Vagina (tissue), 2 donors: ENCODE measurements at regions not wholly inside any gene's neighbourhood (a gene's known extent, or its start where the extent isn't known, plus 50 kb on each side); places are given as distances from the start of the nearest gene placed in this dataset.

Experiments
- DNase-seq, 2 donors: peaks; one replicate each; pipeline ENCODE4 v3.0.0-alpha.2; 2017; ENCODE audit errors: extremely low spot score in 2 of 2
- H3K27ac ChIP-seq: fragments of 200-600 bp; sonication (generic); one replicate; pipeline ENCODE4 v1.5.1; 2019
- H3K27me3 ChIP-seq: fragments of 200-600 bp; sonication (generic); one replicate; pipeline ENCODE4 v1.5.1; 2019
- H3K36me3 ChIP-seq, 2 donors: fragments of 200-600 bp; sonication (generic); one replicate each; pipeline ENCODE4 v1.5.1; 2017 to 2019
- H3K4me1 ChIP-seq: fragments of 200-600 bp; sonication (generic); one replicate; pipeline ENCODE4 v1.5.1; 2019
- H3K4me3 ChIP-seq, 2 donors: fragments of 200-600 bp; sonication (generic); 1 replicate in 1 of 2; 2 replicates in 1 of 2; pipeline ENCODE4 v1.5.1; 2016 to 2019
- H3K9me3 ChIP-seq: fragments of 200-600 bp; sonication (generic); one replicate; pipeline ENCODE4 v1.5.1; 2019
- CTCF ChIP-seq, 3 experiments: fragments of 450-650 bp in 2 of 3; fragments of 200-600 bp in 1 of 3; sonication (generic) in 1 of 3; IDR thresholded peaks; one replicate each; pipeline ENCODE4 v1.5.1; 2017 to 2019; ENCODE audit warnings: antibody characterized with exemption in 3 of 3, mild to moderate bottlenecking in 2 of 3, moderate library complexity in 2 of 3
- POLR2A ChIP-seq, 2 donors: fragments of 450-650 bp; IDR thresholded peaks; one replicate each; pipeline ENCODE4 v1.6.1; 2017; ENCODE audit warnings: antibody characterized with exemption in 2 of 2, mild to moderate bottlenecking in 2 of 2, moderate library complexity in 2 of 2
- POLR2AphosphoS5 ChIP-seq, 2 donors: sonication (generic); formaldehyde crosslinking; IDR thresholded peaks; one replicate each; pipeline ENCODE4 v1.9.0; 2017; ENCODE audit warnings: antibody characterized with exemption in 2 of 2, mild to moderate bottlenecking in 2 of 2, low read depth in 1 of 2; ENCODE audit not compliant: insufficient read depth in 1 of 2
- intact Hi-C: fragments of 100-400 bp; cut with DNase I; formaldehyde crosslinking; loops from one replicate; pipeline ENCODE4 v1.15.1; 2023

GRCh38 chr18:24674605-24675004, 214.2 kb downstream of the HRH4 start:
- intact Hi-C loops, result no loop called here
- no peak for TF ChIP-seq POLR2A (IDR thresholded peaks at IDR 0.05)
- TF ChIP-seq POLR2AphosphoS5 (IDR thresholded peaks at IDR 0.05; ENCODE audit: insufficient read depth in 1 of 2, low read depth in 1 of 2), result no peak
- no peak for TF ChIP-seq CTCF (IDR thresholded peaks at IDR 0.05)

GRCh38 chr18:24677011-24677410, 216.6 kb downstream of the HRH4 start:
- Histone ChIP-seq H3K36me3 (no peaks in the 10 kb centered on the region), H3K4me3 (no peak overlapping the region), H3K27me3 (no peaks in the 10 kb centered on the region), H3K9me3 (no peaks in the 10 kb centered on the region), H3K27ac (no peak overlapping the region), H3K4me1 (no peaks in the 10 kb centered on the region)
- intact Hi-C loops, result no loop called here
- TF ChIP-seq CTCF (IDR thresholded peaks at IDR 0.05) (no peak), POLR2AphosphoS5 (IDR thresholded peaks at IDR 0.05; ENCODE audit: insufficient read depth in 1 of 2, low read depth in 1 of 2) (no peak), POLR2A (IDR thresholded peaks at IDR 0.05) (no peak)
- DNase-seq, result no peak

More at GRCh38 chr18:24674605-24675004, 214.2 kb downstream of the HRH4 start:
- Histone ChIP-seq H3K36me3 (no peaks in the 10 kb centered on the region), H3K27me3 (no peaks in the 10 kb centered on the region), H3K4me3 (no peak overlapping the region), H3K4me1 (no peaks in the 10 kb centered on the region), H3K9me3 (no peaks in the 10 kb centered on the region), H3K27ac (no peak overlapping the region)
- no peak for DNase-seq

- H3K36me3 ChIP-seq, result no peaks in the 10 kb centered on the region
- H3K9me3 ChIP-seq, result no peaks in the 10 kb centered on the region
- H3K27ac ChIP-seq, result no peak overlapping the region
- no peak for DNase-seq
- TF ChIP-seq POLR2AphosphoS5 (IDR thresholded peaks at IDR 0.05; ENCODE audit: insufficient read depth in 1 of 2, low read depth in 1 of 2) (no peak), CTCF (IDR thresholded peaks at IDR 0.05) (no peak)
- intact Hi-C loops, result no loop called here
- no peaks in the 10 kb centered on the region for H3K27me3 ChIP-seq
- H3K4me1 ChIP-seq, result no peaks in the 10 kb centered on the region
- no peak overlapping the region for H3K4me3 ChIP-seq
Observed at GRCh38 chr18:24678107-24678506, 217.7 kb downstream of the HRH4 start.

GRCh38 chr18:24678626-24679025, 218.2 kb downstream of the HRH4 start:
- Histone ChIP-seq H3K4me1 (no peaks in the 10 kb centered on the region), H3K27ac (no peak overlapping the region), H3K27me3 (no peaks in the 10 kb centered on the region), H3K9me3 (no peaks in the 10 kb centered on the region), H3K36me3 (no peaks in the 10 kb centered on the region), H3K4me3 (no peak overlapping the region)
- TF ChIP-seq POLR2AphosphoS5 (IDR thresholded peaks at IDR 0.05; ENCODE audit: insufficient read depth in 1 of 2, low read depth in 1 of 2) (no peak), POLR2A (IDR thresholded peaks at IDR 0.05) (no peak), CTCF (IDR thresholded peaks at IDR 0.05) (no peak)
- intact Hi-C loops, result no loop called here
- DNase-seq, result no peak

- TF ChIP-seq POLR2A (IDR thresholded peaks at IDR 0.05), result no peak
- TF ChIP-seq POLR2AphosphoS5 (IDR thresholded peaks at IDR 0.05; ENCODE audit: insufficient read depth in 1 of 2, low read depth in 1 of 2), result no peak
- no peak for TF ChIP-seq CTCF (IDR thresholded peaks at IDR 0.05)
- H3K36me3 ChIP-seq, result no peaks in the 10 kb centered on the region
- DNase-seq, result no peak
- H3K4me3 ChIP-seq, result no peak overlapping the region
- no peak overlapping the region for H3K27ac ChIP-seq
- H3K9me3 ChIP-seq, result no peaks in the 10 kb centered on the region
- intact Hi-C loops, result no loop called here
- H3K4me1 ChIP-seq, result no peaks in the 10 kb centered on the region
- H3K27me3 ChIP-seq, result no peaks in the 10 kb centered on the region
Observed at GRCh38 chr18:24679062-24679461, 218.6 kb downstream of the HRH4 start.
